GM12891 (cell line): ENCODE measurements at regions not wholly inside any gene's neighbourhood (a gene's known extent, or its start where the extent isn't known, plus 50 kb on each side); places are given as distances from the start of the nearest gene placed in this dataset.

Source experiments
- POLR2A ChIP-seq: IDR thresholded peaks from 2 replicates; pipeline ENCODE4 v1.6.1; 2011; ENCODE audit warnings: low read depth, low read length, control low read depth
- POLR2AphosphoS5 ChIP-seq: IDR thresholded peaks from 2 replicates; pipeline ENCODE4 v1.6.1; 2011; ENCODE audit warnings: low read depth, low read length, control low read depth

GRCh38 chr2:153644955-153645354 lies 166.4 kb upstream of the RPRM start:
- TF ChIP-seq POLR2A: no peak
- no peak for TF ChIP-seq POLR2AphosphoS5
